HG03460 (cell line): ENCODE measurements at regions not wholly inside any gene's neighbourhood (a gene's known extent, or its start where the extent isn't known, plus 50 kb on each side); places are given as distances from the start of the nearest gene placed in this dataset.

Experiments used
- ATAC-seq: cut with Tn5 transposase; IDR thresholded peaks from one replicate; pipeline ENCODE4 v1.9.1; 2021; ENCODE audit not compliant: unreplicated experiment

GRCh38 chr6:88263591-88263990, 97.4 kb upstream of the CNR1 start:
- ATAC-seq, result no peak

- ATAC-seq, result no peak
Measured at GRCh38 chr6:88262332-88262731, 96.2 kb upstream of the CNR1 start.

GRCh38 chr6:88251301-88251700, 85.2 kb upstream of the CNR1 start:
- no peak for ATAC-seq

GRCh38 chr6:88248709-88249321, 82.7 kb upstream of the CNR1 start:
- ATAC-seq, result no peak

- no peak for ATAC-seq
Measured at GRCh38 chr6:88246654-88247053, 80.5 kb upstream of the CNR1 start.

- ATAC-seq, result no peak
Measured at GRCh38 chr6:88244721-88245120, 78.6 kb upstream of the CNR1 start.

GRCh38 chr6:88238901-88239300, 72.8 kb upstream of the CNR1 start:
- ATAC-seq, result no peak

GRCh38 chr6:88238065-88238464, 71.9 kb upstream of the CNR1 start:
- no peak for ATAC-seq

- no peak for ATAC-seq
Measured at GRCh38 chr6:88236612-88237360, 70.6 kb upstream of the CNR1 start.

GRCh38 chr6:88232753-88233152, 66.6 kb upstream of the CNR1 start:
- no peak for ATAC-seq

- no peak for ATAC-seq
Measured at GRCh38 chr6:88223298-88223697, 57.2 kb upstream of the CNR1 start.

GRCh38 chr6:88220493-88220892, 54.3 kb upstream of the CNR1 start:
- ATAC-seq, result no peak

GRCh38 chr6:88216182-88216581, 50.0 kb upstream of the CNR1 start:
- ATAC-seq, result no peak
